WTC11 (cell line): ENCODE measurements at regions not wholly inside any gene's neighbourhood (a gene's known extent, or its start where the extent isn't known, plus 50 kb on each side); places are given as distances from the start of the nearest gene placed in this dataset.

Experiments used
- ATAC-seq: fragments of 200-7000 bp; cut with Tn5 transposase; 2 replicates; pipeline ENCODE4 v1.10.0; 2021; ENCODE audit warnings: mild to moderate bottlenecking, moderate library complexity
- CTCF ChIA-PET: fragments of 300-600 bp; sonication (Branson Sonifier 250); formaldehyde crosslinking; loops from one replicate; lab custom pipeline; 2021; ENCODE audit warnings: antibody characterized with exemption; lab: Charles Lee
- POLR2A ChIA-PET: fragments of 350-600 bp; sonication (Branson Sonifier 250); formaldehyde crosslinking; loops from one replicate; lab custom pipeline; 2021; ENCODE audit warnings: antibody characterized with exemption; lab: Charles Lee
- DNase-seq: peaks from one replicate; pipeline ENCODE4 v3.0.0; 2021; ENCODE audit warnings: low spot score
- H3K27ac Mint-ChIP-seq: 2 replicates; pipeline ENCODE4 v1.8.0; 2021; ENCODE audit warnings: mixed read lengths
- H3K27me3 Mint-ChIP-seq: 2 replicates; pipeline ENCODE4 v1.8.0; 2021; ENCODE audit warnings: low read depth, mild to moderate bottlenecking, moderate library complexity, mixed read lengths
- H3K36me3 Mint-ChIP-seq: 2 replicates; pipeline ENCODE4 v1.8.0; 2021; ENCODE audit warnings: mixed read lengths
- H3K4me1 Mint-ChIP-seq: 2 replicates; pipeline ENCODE4 v1.8.0; 2022; ENCODE audit warnings: mixed read lengths
- H3K4me3 Mint-ChIP-seq: 2 replicates; pipeline ENCODE4 v1.8.0; 2021; ENCODE audit warnings: mild to moderate bottlenecking, moderate library complexity, mixed read lengths
- H3K9me3 Mint-ChIP-seq: 2 replicates; pipeline ENCODE4 v1.8.0; 2021; ENCODE audit warnings: mixed read lengths
- CBFB ChIP-seq: sonication (generic); formaldehyde crosslinking; IDR thresholded peaks from 2 replicates; pipeline ENCODE4 v1.8.1; 2022; ENCODE audit warnings: mild to moderate bottlenecking, low read depth, missing genetic modification reagents
- EMX1 ChIP-seq: fragments of 250-450 bp; sonication (Bioruptor Pico); IDR thresholded peaks from 2 replicates; pipeline ENCODE4 v1.8.0; 2021; ENCODE audit warnings: mild to moderate bottlenecking
- FOXJ3 ChIP-seq: sonication (generic); formaldehyde crosslinking; IDR thresholded peaks from 2 replicates; pipeline ENCODE4 v1.9.0; 2021; ENCODE audit warnings: missing genetic modification reagents, mild to moderate bottlenecking, borderline replicate concordance
- HMGA2 ChIP-seq: fragments of 250-450 bp; sonication (Bioruptor Pico); IDR thresholded peaks from 2 replicates; pipeline ENCODE4 v1.4.0; 2021; ENCODE audit warnings: mild to moderate bottlenecking, moderate library complexity
- JAZF1 ChIP-seq: fragments of 250-450 bp; sonication (Bioruptor Pico); IDR thresholded peaks from 2 replicates; pipeline ENCODE4 v1.9.0; 2021; ENCODE audit warnings: moderate library complexity, mild to moderate bottlenecking, inconsistent platforms
- MXD4 ChIP-seq: fragments of 250-450 bp; sonication (Bioruptor Pico); IDR thresholded peaks from 2 replicates; pipeline ENCODE4 v1.8.0; 2021; ENCODE audit warnings: mild to moderate bottlenecking, moderate library complexity, borderline replicate concordance
- TF ChIP-seq, protein P1 (sequence below): sonication (generic); formaldehyde crosslinking; IDR thresholded peaks from 2 replicates; pipeline ENCODE4 v1.8.0; 2022; ENCODE audit warnings: mild to moderate bottlenecking, missing genetic modification reagents
- TF ChIP-seq, protein P2 (sequence below): sonication (generic); formaldehyde crosslinking; IDR thresholded peaks from 2 replicates; pipeline ENCODE4 v1.8.0; 2022; ENCODE audit warnings: mild to moderate bottlenecking, missing genetic modification reagents
- TF ChIP-seq, protein P3 (sequence below): fragments of 250-450 bp; sonication (Bioruptor Pico); IDR thresholded peaks from 2 replicates; pipeline ENCODE4 v1.9.0; 2021; ENCODE audit warnings: mild to moderate bottlenecking, borderline replicate concordance
- TF ChIP-seq, protein P4 (sequence below): fragments of 250-450 bp; sonication (Bioruptor Pico); IDR thresholded peaks from 2 replicates; pipeline ENCODE4 v1.9.0; 2021; ENCODE audit warnings: mild to moderate bottlenecking
- TF ChIP-seq, protein P5 (sequence below): sonication (generic); formaldehyde crosslinking; IDR thresholded peaks from 2 replicates; pipeline ENCODE4 v1.8.1; 2023; ENCODE audit warnings: mild to moderate bottlenecking, missing genetic modification reagents

DNA sequence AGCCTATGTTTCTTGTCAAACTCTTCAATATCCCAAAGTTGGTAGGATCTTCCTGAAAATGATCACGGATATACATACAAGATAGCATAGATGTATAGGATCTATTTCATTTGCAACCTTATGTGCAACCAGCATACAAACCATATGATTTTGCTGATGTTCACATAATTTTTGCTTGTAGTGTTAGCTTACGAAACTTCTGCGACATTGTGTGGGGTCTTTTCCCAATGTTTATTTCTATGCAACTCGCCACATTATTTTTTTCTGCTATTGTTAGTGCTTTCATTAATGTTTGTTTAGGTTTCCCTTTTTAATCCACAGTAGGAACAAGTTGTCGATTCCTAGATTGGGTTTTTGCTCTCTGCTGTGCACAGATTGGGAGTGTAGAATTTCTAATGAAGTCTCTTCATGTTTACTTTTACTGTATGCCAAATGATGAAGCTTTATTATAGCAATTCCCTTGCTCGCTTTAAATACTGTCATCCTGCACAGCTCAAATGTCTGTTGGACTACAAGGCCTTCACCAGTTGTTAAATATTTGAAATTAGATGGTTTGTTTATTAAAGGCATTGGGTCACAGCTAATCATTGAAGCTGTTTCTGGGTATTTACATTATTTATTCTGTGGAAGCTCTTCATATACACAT is 257.6 kb upstream of the PCDH7 start:
- no peaks in the 10 kb centered on the region for H3K27me3 Mint-ChIP-seq

DNA sequence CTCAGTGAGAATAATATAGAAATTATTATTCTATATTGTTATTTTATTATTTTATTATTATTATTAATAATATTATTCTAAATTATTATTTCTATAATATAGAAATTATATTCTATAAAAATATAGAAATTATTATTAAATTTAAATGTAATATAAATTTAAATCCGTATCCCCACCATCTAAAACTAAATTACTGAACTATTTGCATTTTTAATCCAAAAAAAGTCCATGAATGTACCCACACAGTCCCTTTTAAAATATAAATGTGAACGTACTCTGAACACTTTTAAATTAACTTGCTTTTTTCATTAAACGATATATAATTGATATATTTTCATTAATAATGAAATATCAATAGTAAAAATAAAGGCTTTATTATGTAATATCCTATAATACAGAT is 248.3 kb upstream of the PCDH7 start:
- ATAC-seq (no peak), DNase-seq (no peak)
- H3K9me3 Mint-ChIP-seq = no peaks in the 10 kb centered on the region
- H3K27ac Mint-ChIP-seq = no peak overlapping the region
- no peaks in the 10 kb centered on the region for H3K4me1 Mint-ChIP-seq
- ChIA-PET POLR2A (no interaction called here), CTCF (no interaction called here)
- no peaks in the 10 kb centered on the region for H3K27me3 Mint-ChIP-seq
- no peaks in the 10 kb centered on the region for H3K36me3 Mint-ChIP-seq
- H3K4me3 Mint-ChIP-seq = no peak overlapping the region
- peak; percentile 91; the same call in 1 of the 2 replicates for TF ChIP-seq HMGA2
- TF ChIP-seq, protein P1, sequence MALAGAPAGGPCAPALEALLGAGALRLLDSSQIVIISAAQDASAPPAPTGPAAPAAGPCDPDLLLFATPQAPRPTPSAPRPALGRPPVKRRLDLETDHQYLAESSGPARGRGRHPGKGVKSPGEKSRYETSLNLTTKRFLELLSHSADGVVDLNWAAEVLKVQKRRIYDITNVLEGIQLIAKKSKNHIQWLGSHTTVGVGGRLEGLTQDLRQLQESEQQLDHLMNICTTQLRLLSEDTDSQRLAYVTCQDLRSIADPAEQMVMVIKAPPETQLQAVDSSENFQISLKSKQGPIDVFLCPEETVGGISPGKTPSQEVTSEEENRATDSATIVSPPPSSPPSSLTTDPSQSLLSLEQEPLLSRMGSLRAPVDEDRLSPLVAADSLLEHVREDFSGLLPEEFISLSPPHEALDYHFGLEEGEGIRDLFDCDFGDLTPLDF = no peak

More for the DNA sequence above, 257.6 kb upstream of the PCDH7 start:
- H3K9me3 Mint-ChIP-seq = no peaks in the 10 kb centered on the region
- H3K4me3 Mint-ChIP-seq = no peak overlapping the region
- H3K4me1 Mint-ChIP-seq = peaks cover 12% of the 10 kb centered on the region
- ATAC-seq = no peak
- H3K27ac Mint-ChIP-seq = no peak overlapping the region
- CTCF ChIA-PET = no interaction called here
- H3K36me3 Mint-ChIP-seq = no peaks in the 10 kb centered on the region
- no peak for DNase-seq
- TF ChIP-seq, protein P2, sequence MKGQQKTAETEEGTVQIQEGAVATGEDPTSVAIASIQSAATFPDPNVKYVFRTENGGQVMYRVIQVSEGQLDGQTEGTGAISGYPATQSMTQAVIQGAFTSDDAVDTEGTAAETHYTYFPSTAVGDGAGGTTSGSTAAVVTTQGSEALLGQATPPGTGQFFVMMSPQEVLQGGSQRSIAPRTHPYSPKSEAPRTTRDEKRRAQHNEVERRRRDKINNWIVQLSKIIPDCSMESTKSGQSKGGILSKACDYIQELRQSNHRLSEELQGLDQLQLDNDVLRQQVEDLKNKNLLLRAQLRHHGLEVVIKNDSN (CRISPR knock-in tag) = no peak
- no peak for TF ChIP-seq MXD4 (CRISPR knock-in tag)
- TF ChIP-seq EMX1 (CRISPR knock-in tag) = no peak
- no peak for TF ChIP-seq JAZF1 (CRISPR knock-in tag)
- TF ChIP-seq, protein P1 = no peak
- TF ChIP-seq CBFB (CRISPR knock-in tag) = no peak
- no peak for TF ChIP-seq FOXJ3 (CRISPR knock-in tag)
- TF ChIP-seq, protein P3, sequence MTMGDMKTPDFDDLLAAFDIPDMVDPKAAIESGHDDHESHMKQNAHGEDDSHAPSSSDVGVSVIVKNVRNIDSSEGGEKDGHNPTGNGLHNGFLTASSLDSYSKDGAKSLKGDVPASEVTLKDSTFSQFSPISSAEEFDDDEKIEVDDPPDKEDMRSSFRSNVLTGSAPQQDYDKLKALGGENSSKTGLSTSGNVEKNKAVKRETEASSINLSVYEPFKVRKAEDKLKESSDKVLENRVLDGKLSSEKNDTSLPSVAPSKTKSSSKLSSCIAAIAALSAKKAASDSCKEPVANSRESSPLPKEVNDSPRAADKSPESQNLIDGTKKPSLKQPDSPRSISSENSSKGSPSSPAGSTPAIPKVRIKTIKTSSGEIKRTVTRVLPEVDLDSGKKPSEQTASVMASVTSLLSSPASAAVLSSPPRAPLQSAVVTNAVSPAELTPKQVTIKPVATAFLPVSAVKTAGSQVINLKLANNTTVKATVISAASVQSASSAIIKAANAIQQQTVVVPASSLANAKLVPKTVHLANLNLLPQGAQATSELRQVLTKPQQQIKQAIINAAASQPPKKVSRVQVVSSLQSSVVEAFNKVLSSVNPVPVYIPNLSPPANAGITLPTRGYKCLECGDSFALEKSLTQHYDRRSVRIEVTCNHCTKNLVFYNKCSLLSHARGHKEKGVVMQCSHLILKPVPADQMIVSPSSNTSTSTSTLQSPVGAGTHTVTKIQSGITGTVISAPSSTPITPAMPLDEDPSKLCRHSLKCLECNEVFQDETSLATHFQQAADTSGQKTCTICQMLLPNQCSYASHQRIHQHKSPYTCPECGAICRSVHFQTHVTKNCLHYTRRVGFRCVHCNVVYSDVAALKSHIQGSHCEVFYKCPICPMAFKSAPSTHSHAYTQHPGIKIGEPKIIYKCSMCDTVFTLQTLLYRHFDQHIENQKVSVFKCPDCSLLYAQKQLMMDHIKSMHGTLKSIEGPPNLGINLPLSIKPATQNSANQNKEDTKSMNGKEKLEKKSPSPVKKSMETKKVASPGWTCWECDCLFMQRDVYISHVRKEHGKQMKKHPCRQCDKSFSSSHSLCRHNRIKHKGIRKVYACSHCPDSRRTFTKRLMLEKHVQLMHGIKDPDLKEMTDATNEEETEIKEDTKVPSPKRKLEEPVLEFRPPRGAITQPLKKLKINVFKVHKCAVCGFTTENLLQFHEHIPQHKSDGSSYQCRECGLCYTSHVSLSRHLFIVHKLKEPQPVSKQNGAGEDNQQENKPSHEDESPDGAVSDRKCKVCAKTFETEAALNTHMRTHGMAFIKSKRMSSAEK = no peak
- TF ChIP-seq, protein P4, sequence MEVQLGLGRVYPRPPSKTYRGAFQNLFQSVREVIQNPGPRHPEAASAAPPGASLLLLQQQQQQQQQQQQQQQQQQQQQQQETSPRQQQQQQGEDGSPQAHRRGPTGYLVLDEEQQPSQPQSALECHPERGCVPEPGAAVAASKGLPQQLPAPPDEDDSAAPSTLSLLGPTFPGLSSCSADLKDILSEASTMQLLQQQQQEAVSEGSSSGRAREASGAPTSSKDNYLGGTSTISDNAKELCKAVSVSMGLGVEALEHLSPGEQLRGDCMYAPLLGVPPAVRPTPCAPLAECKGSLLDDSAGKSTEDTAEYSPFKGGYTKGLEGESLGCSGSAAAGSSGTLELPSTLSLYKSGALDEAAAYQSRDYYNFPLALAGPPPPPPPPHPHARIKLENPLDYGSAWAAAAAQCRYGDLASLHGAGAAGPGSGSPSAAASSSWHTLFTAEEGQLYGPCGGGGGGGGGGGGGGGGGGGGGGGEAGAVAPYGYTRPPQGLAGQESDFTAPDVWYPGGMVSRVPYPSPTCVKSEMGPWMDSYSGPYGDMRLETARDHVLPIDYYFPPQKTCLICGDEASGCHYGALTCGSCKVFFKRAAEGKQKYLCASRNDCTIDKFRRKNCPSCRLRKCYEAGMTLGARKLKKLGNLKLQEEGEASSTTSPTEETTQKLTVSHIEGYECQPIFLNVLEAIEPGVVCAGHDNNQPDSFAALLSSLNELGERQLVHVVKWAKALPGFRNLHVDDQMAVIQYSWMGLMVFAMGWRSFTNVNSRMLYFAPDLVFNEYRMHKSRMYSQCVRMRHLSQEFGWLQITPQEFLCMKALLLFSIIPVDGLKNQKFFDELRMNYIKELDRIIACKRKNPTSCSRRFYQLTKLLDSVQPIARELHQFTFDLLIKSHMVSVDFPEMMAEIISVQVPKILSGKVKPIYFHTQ (CRISPR knock-in tag) = no peak
- TF ChIP-seq, protein P5, sequence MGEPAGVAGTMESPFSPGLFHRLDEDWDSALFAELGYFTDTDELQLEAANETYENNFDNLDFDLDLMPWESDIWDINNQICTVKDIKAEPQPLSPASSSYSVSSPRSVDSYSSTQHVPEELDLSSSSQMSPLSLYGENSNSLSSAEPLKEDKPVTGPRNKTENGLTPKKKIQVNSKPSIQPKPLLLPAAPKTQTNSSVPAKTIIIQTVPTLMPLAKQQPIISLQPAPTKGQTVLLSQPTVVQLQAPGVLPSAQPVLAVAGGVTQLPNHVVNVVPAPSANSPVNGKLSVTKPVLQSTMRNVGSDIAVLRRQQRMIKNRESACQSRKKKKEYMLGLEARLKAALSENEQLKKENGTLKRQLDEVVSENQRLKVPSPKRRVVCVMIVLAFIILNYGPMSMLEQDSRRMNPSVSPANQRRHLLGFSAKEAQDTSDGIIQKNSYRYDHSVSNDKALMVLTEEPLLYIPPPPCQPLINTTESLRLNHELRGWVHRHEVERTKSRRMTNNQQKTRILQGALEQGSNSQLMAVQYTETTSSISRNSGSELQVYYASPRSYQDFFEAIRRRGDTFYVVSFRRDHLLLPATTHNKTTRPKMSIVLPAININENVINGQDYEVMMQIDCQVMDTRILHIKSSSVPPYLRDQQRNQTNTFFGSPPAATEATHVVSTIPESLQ (CRISPR knock-in tag) = no peak
- TF ChIP-seq, all 79 proteins: peak for 0
- POLR2A ChIA-PET = no interaction called here
